GM19324 (cell line): ENCODE measurements at regions not wholly inside any gene's neighbourhood (a gene's known extent, or its start where the extent isn't known, plus 50 kb on each side); places are given as distances from the start of the nearest gene placed in this dataset.

Experiments
- ATAC-seq: cut with Tn5 transposase; IDR thresholded peaks from one replicate; pipeline ENCODE4 v1.9.1; 2021; ENCODE audit warnings: mild to moderate bottlenecking, moderate library complexity; ENCODE audit not compliant: unreplicated experiment, low FRiP score

DNA sequence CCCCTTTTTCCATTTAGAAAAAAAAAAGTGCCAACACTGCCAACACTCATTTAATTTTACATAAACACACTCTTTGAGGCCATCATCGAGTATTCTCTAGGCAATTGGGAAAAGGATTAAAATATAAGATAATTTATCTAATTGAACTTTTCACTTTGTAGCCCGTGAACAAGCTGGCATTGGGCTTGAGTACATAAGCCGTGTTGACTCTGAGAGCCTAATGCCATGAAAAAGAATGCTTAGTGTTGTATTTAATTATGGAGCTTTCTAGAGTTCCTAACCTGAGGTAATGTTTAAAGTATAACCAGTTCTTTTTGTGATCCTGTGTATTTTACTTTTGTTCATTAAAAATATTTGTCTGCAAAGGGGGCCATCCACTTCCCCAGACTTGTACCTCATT lies 193.8 kb downstream of the LYPLAL1 start:
- ATAC-seq: no peak

DNA sequence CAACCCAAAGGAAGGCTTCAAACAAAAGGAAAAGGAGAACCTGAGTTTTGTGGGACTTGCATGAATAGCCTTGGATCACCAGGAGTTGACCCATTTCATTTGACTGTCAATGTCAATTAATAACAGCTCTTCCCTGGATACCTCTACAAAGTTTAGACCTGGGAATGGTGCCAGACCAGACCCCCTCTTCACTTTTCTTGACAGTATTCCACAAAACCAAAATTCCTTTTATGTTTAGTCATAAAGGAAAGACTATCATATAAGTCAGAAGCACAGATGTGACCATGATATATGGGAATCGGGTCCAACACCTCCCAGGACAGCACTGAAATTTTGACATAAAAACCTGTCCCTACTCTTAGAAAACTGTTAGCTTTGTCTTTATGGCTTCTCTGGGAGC lies 191.8 kb downstream of the LYPLAL1 start:
- ATAC-seq: no peak

DNA sequence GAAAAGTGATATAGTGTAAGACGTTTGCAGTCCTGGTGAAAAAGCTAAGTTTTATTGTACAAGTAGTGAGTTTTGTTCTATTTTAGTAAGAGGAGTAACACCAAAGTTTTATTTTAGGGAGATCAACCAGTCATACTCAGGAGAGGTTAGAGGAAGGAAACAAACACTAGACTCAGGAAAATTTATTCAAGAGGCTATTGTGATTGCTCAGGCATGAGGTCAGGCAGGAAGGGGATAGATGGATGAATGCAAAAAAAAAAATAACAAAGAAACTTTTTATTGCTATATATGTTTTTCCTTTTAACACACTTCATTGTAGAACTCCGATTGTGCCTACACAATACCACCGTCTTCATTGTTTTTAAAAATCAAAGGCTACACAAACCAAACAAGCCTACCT lies 189.0 kb downstream of the LYPLAL1 start:
- ATAC-seq: no peak

- ATAC-seq: no peak
These were observed 185.4 kb downstream of the LYPLAL1 start for GRCh38 chr1:219359126-219359525.

DNA sequence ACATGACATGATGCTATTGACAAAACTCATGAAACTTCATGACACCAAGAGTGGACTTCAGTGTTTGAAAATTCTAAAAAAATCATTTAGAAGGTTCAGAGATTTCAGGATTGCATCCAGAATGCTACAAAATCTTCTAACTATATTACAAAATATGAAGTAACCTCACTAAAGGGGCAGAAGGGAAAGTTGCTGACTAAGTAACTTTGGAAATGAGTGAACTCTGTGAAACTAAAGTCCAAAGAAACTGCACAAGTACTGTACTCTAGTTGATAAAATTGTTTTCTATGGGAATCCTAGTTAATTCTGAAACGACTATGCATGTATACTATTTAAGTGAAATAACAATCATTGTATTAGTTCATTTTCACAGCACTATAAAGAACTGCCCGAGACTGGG lies 184.4 kb downstream of the LYPLAL1 start:
- ATAC-seq: no peak

GRCh38 chr1:219354962-219355361 lies 181.3 kb downstream of the LYPLAL1 start:
- ATAC-seq: no peak

DNA sequence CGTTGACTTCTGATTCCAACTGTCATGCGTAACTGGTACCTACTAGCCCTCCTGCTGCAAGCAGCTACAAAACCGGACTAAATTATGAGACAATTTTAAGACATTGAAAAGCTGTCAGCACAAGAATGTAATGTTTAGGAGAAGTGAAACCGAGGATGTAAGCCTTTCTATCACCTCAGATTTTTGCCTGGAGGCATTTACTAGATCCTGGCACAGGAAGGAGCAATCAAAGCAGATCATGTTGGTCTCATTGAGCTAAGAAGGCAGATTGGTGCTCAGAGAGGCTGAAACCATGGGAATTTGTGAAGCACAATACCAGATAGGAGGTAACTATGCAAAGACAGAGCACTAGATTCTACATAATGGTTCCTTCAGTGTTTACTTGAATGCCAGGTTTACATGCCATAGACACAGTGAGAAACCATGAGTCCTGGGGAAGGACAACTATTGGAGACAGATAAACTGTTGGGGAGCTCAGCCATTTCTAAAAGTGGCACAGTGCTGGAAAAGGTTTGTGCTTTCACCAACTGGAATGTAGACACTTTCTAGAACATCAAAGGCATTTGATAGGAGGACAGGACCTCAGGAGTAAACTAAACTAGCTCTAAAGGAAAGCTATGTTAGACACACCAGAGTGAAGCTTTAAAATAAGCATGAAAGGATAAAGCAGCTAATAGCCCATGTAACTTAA lies 179.4 kb downstream of the LYPLAL1 start:
- ATAC-seq: no peak

DNA sequence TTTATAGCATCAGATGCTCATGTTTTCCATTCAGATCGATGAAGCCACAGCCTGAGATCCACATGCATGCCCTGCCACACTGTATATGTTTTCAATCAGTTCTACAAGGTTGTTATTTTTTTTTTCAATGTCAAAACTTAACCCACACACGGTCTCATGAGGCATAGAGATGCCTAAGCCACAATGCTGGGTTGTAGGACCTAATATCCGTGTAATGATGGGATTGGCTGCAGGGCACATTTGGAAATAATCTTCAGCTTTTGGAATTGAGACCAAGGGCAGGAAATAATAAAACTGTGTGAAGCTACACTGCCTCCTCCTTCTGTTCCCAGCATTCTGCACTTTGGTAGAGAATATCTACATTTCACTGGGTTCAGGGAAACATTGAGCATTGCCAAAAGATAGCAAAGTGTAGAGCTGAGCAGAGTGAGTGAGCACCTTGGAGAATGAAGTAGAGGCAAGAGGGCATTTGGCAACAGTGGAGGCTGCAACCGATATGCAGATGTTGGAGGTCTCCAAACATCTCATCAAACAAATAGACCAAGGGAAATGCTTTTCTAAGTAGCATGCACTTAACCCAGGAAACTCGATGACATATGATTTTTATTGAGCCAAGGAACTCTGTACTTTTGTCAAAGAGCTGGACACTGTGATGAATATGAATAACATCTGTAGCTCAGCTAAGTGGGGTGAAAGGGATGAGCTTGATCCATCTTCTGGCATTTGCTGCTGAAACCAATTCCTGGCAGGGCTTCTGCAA lies 176.7 kb downstream of the LYPLAL1 start:
- no peak for ATAC-seq

GRCh38 chr1:219347921-219348391 lies 174.3 kb downstream of the LYPLAL1 start:
- ATAC-seq: no peak

DNA sequence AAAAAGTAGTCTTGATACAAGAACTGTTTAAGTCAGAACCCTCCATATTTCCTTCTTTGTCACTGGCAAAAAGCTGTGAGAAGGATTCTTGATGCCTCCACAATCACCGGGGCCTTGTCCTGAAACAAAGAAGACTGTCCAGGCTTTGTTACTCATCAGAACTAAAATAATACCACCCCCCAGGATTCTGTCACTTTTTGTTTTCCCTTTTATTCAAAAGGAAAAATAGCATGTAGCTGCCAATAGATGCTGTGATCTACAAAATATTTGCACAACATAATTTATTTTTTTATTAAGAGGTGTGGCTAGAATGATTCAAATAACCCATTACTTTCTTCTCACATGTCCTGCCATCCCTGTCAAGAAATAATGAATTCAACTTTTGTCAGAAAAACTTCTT lies 173.7 kb downstream of the LYPLAL1 start:
- no peak for ATAC-seq

DNA sequence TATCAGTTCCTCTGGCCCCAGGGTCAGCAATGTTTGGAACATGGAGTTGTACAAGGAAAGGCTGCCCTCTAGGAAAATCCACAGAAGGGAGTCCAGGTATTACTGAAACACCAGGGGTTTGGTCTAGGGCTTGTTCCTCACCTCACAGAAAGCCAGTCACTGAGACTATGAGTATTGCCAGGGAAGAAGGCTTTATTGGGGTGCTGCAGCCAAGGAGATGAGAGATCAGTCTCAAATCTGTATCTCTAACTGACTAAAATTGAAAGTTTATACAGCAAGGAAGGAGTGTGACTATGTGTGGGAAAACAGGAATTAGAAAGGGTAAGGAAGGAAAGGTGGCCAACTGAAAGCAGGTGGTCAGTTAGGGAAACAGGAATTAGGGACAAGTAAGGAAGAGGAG lies 172.3 kb downstream of the LYPLAL1 start:
- ATAC-seq: no peak

- no peak for ATAC-seq
These were observed 169.2 kb downstream of the LYPLAL1 start for GRCh38 chr1:219342836-219343235.

DNA sequence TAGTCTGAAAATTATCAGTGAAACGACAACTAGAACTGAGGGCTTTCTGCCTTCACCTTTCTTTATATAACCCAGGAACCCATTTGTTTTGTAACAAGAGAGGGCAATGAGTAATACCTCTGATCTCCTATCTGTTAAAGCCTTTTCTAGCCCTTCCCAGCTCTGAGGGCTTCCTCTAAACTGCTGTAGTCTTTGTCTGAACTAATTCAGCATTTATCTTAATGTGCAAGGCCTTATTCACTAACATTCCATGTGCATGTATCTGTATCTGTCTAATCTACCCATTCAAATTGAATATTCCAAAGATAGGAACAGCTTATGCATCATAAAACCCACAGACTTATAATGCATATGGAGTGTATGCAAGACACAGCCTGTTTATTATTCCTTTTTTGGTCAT lies 167.1 kb downstream of the LYPLAL1 start:
- no peak for ATAC-seq

GRCh38 chr1:219339466-219339865 lies 165.8 kb downstream of the LYPLAL1 start:
- no peak for ATAC-seq

GRCh38 chr1:219337588-219337987 lies 163.9 kb downstream of the LYPLAL1 start:
- no peak for ATAC-seq

GRCh38 chr1:219333626-219334025 lies 159.9 kb downstream of the LYPLAL1 start:
- ATAC-seq: no peak

DNA sequence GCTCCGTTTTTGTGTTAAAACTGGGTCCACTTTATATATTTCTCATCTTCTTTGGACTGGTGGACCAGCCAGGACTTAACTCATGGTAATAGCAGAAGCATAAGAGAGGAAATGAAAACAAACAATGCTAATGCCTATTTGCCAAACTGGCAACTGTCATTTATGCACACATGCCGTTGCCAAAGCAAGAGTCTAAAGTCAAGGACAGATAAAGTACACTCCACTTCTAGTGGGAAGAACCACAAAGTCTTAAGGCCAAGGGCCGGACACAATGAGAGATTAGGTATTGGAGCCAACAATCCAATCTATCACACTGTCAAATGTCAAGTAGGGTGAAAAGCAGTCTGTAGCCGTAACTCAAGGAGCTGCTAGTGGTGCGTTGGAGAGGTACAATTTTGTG lies 157.7 kb downstream of the LYPLAL1 start:
- ATAC-seq: no peak

DNA sequence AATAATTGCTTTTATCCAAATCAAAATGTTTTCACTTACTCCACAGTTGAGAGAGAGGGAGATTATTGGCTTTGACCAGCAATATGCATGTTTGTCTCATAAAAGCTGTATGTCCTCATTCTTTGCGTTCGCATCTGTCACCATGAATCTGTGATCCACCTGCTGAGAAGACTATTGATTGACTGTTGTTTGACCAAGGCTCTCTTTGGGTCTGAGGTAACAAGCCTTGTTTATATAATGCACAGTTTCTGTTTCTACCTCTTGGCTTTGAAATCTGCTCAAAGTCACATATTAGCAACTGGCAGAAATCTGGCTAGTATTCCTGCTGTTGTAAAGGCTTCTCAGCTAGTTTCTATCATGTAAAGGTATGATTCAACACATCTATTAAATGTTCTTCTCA lies 157.0 kb downstream of the LYPLAL1 start:
- ATAC-seq: no peak

GRCh38 chr1:219330001-219330400 lies 156.3 kb downstream of the LYPLAL1 start:
- no peak for ATAC-seq

- no peak for ATAC-seq
These were observed 155.9 kb downstream of the LYPLAL1 start for GRCh38 chr1:219329578-219329977.

DNA sequence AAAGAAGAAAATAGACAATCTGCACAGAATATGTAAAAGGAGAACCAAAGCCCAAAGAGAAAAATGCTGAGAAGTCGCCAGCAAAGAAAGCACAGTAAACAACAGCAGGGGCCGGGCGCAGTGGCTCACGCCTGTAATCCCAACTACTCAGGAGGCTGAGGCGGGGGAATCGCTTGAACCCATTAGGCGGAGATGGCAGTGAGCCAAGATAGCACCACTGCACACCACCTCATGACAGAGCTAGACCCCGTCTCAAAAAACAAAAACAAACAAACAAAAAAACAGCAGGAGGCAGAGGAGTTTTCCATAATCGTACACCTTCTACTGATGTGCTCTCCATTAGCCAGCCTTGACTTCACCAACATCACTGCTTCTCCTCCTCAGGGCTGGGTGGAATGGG lies 153.2 kb downstream of the LYPLAL1 start:
- ATAC-seq: no peak

GRCh38 chr1:219325368-219325742 lies 151.7 kb downstream of the LYPLAL1 start:
- no peak for ATAC-seq
